Kidney (tissue), 13 donors: ENCODE measurements at regions not wholly inside any gene's neighbourhood (a gene's known extent, or its start where the extent isn't known, plus 50 kb on each side); places are given as distances from the start of the nearest gene placed in this dataset.

Experiments used
- DNase-seq, 5 donors: peaks; one replicate each; pipeline ENCODE4 v3.0.0-alpha.2; 2013 to 2020
- FAIRE-seq: peaks from 2 replicates; lab custom pipeline; 2012; peaks lifted over from hg19 to GRCh38; lab: Jason Lieb, UNC
- H3K27ac ChIP-seq, 2 donors: one replicate each; pipeline ENCODE4 v1.7.0; 2013; ENCODE audit warnings: low read depth in 2 of 2, low read length in 2 of 2, inconsistent platforms in 1 of 2
- H3K27me3 ChIP-seq: one replicate; pipeline ENCODE4 v1.7.1; 2013; ENCODE audit warnings: low read length, inconsistent platforms; ENCODE audit not compliant: control insufficient read depth, insufficient read depth
- H3K36me3 ChIP-seq, 3 donors: one replicate each; pipeline versions ENCODE4 v1.7.0 to v1.7.1; 2013; ENCODE audit warnings: low read length in 3 of 3, control low read depth in 1 of 3, inconsistent platforms in 1 of 3; ENCODE audit not compliant: insufficient read depth in 3 of 3, control insufficient read depth in 2 of 3
- H3K4me1 ChIP-seq, 3 donors: one replicate each; pipeline versions ENCODE4 v1.7.0 to v1.7.1; 2013; ENCODE audit warnings: low read length in 3 of 3, inconsistent platforms in 1 of 3, low read depth in 1 of 3; ENCODE audit not compliant: control insufficient read depth in 2 of 3, insufficient read depth in 2 of 3
- H3K4me3 ChIP-seq, 3 donors: one replicate each; pipeline versions ENCODE4 v1.7.0 to v1.8.1; 2013; ENCODE audit warnings: low read length in 3 of 3, control low read depth in 1 of 3, inconsistent platforms in 1 of 3
- H3K9ac ChIP-seq, 3 donors: one replicate each; pipeline versions ENCODE4 v1.7.0 to v1.7.1; 2013; ENCODE audit warnings: low read length in 3 of 3, control low read depth in 1 of 3, inconsistent platforms in 1 of 3
- H3K9me3 ChIP-seq, 3 donors: one replicate each; pipeline versions ENCODE4 v1.7.0 to v1.7.1; 2013; ENCODE audit warnings: low read length in 3 of 3, control low read depth in 1 of 3, inconsistent platforms in 1 of 3; ENCODE audit not compliant: control insufficient read depth in 2 of 3, insufficient read depth in 1 of 3
- intact Hi-C: fragments of 100-400 bp; cut with DNase I; formaldehyde crosslinking; loops from one replicate; pipeline ENCODE4 v1.11.1; 2022
- TF ChIP-seq, protein P1 (sequence below): IDR thresholded peaks from 3 replicates; pipeline ENCODE4 v1.5.1; 2012; ENCODE audit warnings: mild to moderate bottlenecking, moderate library complexity, borderline replicate concordance; ENCODE audit not compliant: insufficient read depth; ENCODE audit errors: extremely low read depth
- donor health status: control.
- donor health status: control.
- donor health status: control.
- donor health status: control.
- donor health status: control.
- donor health status: DM: yes; HTN: yes; CAD: no.
- donor health status: Normal renal cell carcinoma (clear cell type).

- intact Hi-C loops = no loop called here
- TF ChIP-seq, protein P1, sequence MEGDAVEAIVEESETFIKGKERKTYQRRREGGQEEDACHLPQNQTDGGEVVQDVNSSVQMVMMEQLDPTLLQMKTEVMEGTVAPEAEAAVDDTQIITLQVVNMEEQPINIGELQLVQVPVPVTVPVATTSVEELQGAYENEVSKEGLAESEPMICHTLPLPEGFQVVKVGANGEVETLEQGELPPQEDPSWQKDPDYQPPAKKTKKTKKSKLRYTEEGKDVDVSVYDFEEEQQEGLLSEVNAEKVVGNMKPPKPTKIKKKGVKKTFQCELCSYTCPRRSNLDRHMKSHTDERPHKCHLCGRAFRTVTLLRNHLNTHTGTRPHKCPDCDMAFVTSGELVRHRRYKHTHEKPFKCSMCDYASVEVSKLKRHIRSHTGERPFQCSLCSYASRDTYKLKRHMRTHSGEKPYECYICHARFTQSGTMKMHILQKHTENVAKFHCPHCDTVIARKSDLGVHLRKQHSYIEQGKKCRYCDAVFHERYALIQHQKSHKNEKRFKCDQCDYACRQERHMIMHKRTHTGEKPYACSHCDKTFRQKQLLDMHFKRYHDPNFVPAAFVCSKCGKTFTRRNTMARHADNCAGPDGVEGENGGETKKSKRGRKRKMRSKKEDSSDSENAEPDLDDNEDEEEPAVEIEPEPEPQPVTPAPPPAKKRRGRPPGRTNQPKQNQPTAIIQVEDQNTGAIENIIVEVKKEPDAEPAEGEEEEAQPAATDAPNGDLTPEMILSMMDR = no peak
- DNase-seq = no peak
Observed at GRCh38 chr10:123515661-123516060, 150.5 kb upstream of the GPR26 start.

GRCh38 chr10:123516291-123516690 is 149.9 kb upstream of the GPR26 start:
- Histone ChIP-seq H3K9ac (no peak overlapping the region), H3K4me3 (no peak overlapping the region), H3K27ac (no peak overlapping the region), H3K9me3 (no peaks in the 10 kb centered on the region), H3K27me3 (no peaks in the 10 kb centered on the region), H3K4me1 (no peaks in the 10 kb centered on the region), H3K36me3 (no peaks in the 10 kb centered on the region)
- intact Hi-C loops = no loop called here
- TF ChIP-seq, protein P1 = no peak
- no peak for DNase-seq
- FAIRE-seq = no peak

More at GRCh38 chr10:123515661-123516060, 150.5 kb upstream of the GPR26 start:
- no peak overlapping the region for H3K9ac ChIP-seq
- H3K9me3 ChIP-seq = no peaks in the 10 kb centered on the region
- H3K4me1 ChIP-seq = no peaks in the 10 kb centered on the region
- no peak overlapping the region for H3K4me3 ChIP-seq
- no peak overlapping the region for H3K27ac ChIP-seq
- no peaks in the 10 kb centered on the region for H3K27me3 ChIP-seq
- no peaks in the 10 kb centered on the region for H3K36me3 ChIP-seq
- no peak for FAIRE-seq

GRCh38 chr10:123517426-123517825 is 148.7 kb upstream of the GPR26 start:
- no peak overlapping the region for H3K4me3 ChIP-seq
- FAIRE-seq = no peak
- TF ChIP-seq, protein P1 = no peak

GRCh38 chr10:123517901-123518300 is 148.3 kb upstream of the GPR26 start:
- Histone ChIP-seq H3K4me3 (no peak overlapping the region), H3K9ac (no peak overlapping the region), H3K9me3 (no peaks in the 10 kb centered on the region), H3K4me1 (no peaks in the 10 kb centered on the region), H3K27me3 (no peaks in the 10 kb centered on the region), H3K36me3 (no peaks in the 10 kb centered on the region), H3K27ac (no peak overlapping the region)
- FAIRE-seq (no peak), DNase-seq (no peak)
- TF ChIP-seq, protein P1 = no peak
- intact Hi-C loops = no loop called here

More at GRCh38 chr10:123517426-123517825, 148.7 kb upstream of the GPR26 start:
- no peaks in the 10 kb centered on the region for H3K4me1 ChIP-seq
- no peak overlapping the region for H3K9ac ChIP-seq
- no peaks in the 10 kb centered on the region for H3K27me3 ChIP-seq
- H3K27ac ChIP-seq = no peak overlapping the region
- no peak for DNase-seq
- intact Hi-C loops = no loop called here
- H3K36me3 ChIP-seq = no peaks in the 10 kb centered on the region
- no peaks in the 10 kb centered on the region for H3K9me3 ChIP-seq
